ENCODE measurements at regions not wholly inside any gene's neighbourhood (a gene's known extent, or its start where the extent isn't known, plus 50 kb on each side); places are given as distances from the start of the nearest gene placed in this dataset.

- Mint-ChIP-seq H3K9me3 (ENCODE audit: unreplicated experiment) (peaks cover 21% of the 10 kb centered on the region), H3K36me3 (ENCODE audit: insufficient read depth, unreplicated experiment) (no peaks in the 10 kb centered on the region), H3K4me1 (ENCODE audit: insufficient read depth, unreplicated experiment) (no peaks in the 10 kb centered on the region), H3K4me3 (ENCODE audit: unreplicated experiment) (no peak overlapping the region), H3K27me3 (ENCODE audit: insufficient read depth, unreplicated experiment) (no peaks in the 10 kb centered on the region), H3K27ac (ENCODE audit: low read depth, unreplicated experiment) (no peak overlapping the region)
- intact Hi-C loops (cut with micrococcal nuclease): no loop called here
- CTCF ChIA-PET: interaction anchor here (0.6 to 0.9 kb wide), 3 partner anchors 10 to 454 kb away, joined by 3 to 4 read pairs (median 3); no protein-coding TSS in a partner anchor
- BruUV-seq (replicated peaks): no TSS peak
- DNase-seq (ENCODE audit: unreplicated experiment): no peak
- TF ChIP-seq CTCF (IDR thresholded peaks at IDR 0.05; ENCODE audit: unreplicated experiment): no peak
- POLR2A ChIA-PET: no interaction called here
These were observed 512.2 kb upstream of the GRIA1 start for GRCh38 chr5:152978141-152978835.

- Mint-ChIP-seq H3K27me3 (ENCODE audit: insufficient read depth, unreplicated experiment) (no peaks in the 10 kb centered on the region), H3K4me3 (ENCODE audit: unreplicated experiment) (no peak overlapping the region), H3K36me3 (ENCODE audit: insufficient read depth, unreplicated experiment) (no peaks in the 10 kb centered on the region), H3K4me1 (ENCODE audit: insufficient read depth, unreplicated experiment) (peaks cover 8% of the 10 kb centered on the region), H3K9me3 (ENCODE audit: unreplicated experiment) (no peaks in the 10 kb centered on the region), H3K27ac (ENCODE audit: low read depth, unreplicated experiment) (no peak overlapping the region)
- no peak for DNase-seq (ENCODE audit: unreplicated experiment)
- intact Hi-C loops (cut with micrococcal nuclease): no loop called here
- ChIA-PET POLR2A (no interaction called here), CTCF (interaction anchor here (0.6 to 1.4 kb wide), 3 partner anchors 108 to 979 kb away, joined by 3 to 4 read pairs (median 4); no protein-coding TSS in a partner anchor)
- no TSS peak for BruUV-seq (replicated peaks)
- no peak for TF ChIP-seq CTCF (IDR thresholded peaks at IDR 0.05; ENCODE audit: unreplicated experiment)
These were observed 503.3 kb upstream of the GRIA1 start for GRCh38 chr5:152987131-152987530.

- intact Hi-C loops (cut with micrococcal nuclease): no loop called here
- H3K9me3 Mint-ChIP-seq (ENCODE audit: unreplicated experiment): no peaks in the 10 kb centered on the region
- H3K4me1 Mint-ChIP-seq (ENCODE audit: insufficient read depth, unreplicated experiment): peaks cover 18% of the 10 kb centered on the region
- H3K4me3 Mint-ChIP-seq (ENCODE audit: unreplicated experiment): no peak overlapping the region
- ChIA-PET POLR2A (interaction anchor here (0.7 to 1.0 kb wide), 2 partner anchors 58 to 63 kb away, joined by 3 to 6 read pairs; no protein-coding TSS in a partner anchor), CTCF (interaction anchor here (0.7 to 1.2 kb wide), 6 partner anchors 12 to 962 kb away, joined by 3 to 5 read pairs (median 3); no protein-coding TSS in a partner anchor)
- no peak overlapping the region for H3K27ac Mint-ChIP-seq (ENCODE audit: low read depth, unreplicated experiment)
- TF ChIP-seq CTCF (IDR thresholded peaks at IDR 0.05; ENCODE audit: unreplicated experiment): no peak
- no peaks in the 10 kb centered on the region for H3K27me3 Mint-ChIP-seq (ENCODE audit: insufficient read depth, unreplicated experiment)
- no TSS peak for BruUV-seq (replicated peaks)
- DNase-seq (ENCODE audit: unreplicated experiment): no peak
- no peaks in the 10 kb centered on the region for H3K36me3 Mint-ChIP-seq (ENCODE audit: insufficient read depth, unreplicated experiment)
These were observed 500.3 kb upstream of the GRIA1 start for GRCh38 chr5:152990217-152990616.

- BruUV-seq (replicated peaks): no TSS peak
- no peaks in the 10 kb centered on the region for H3K36me3 Mint-ChIP-seq (ENCODE audit: insufficient read depth, unreplicated experiment)
- ChIA-PET CTCF (interaction anchor here (0.7 to 1.2 kb wide), 6 partner anchors 13 to 961 kb away, joined by 3 to 5 read pairs (median 3); no protein-coding TSS in a partner anchor), POLR2A (interaction anchor here (0.6 to 1.0 kb wide), 3 partner anchors 58 to 603 kb away, joined by 3 to 6 read pairs (median 5); no protein-coding TSS in a partner anchor)
- H3K4me1 Mint-ChIP-seq (ENCODE audit: insufficient read depth, unreplicated experiment): peaks cover 18% of the 10 kb centered on the region
- intact Hi-C loops (cut with micrococcal nuclease): no loop called here
- H3K27me3 Mint-ChIP-seq (ENCODE audit: insufficient read depth, unreplicated experiment): no peaks in the 10 kb centered on the region
- no peak overlapping the region for H3K27ac Mint-ChIP-seq (ENCODE audit: low read depth, unreplicated experiment)
- TF ChIP-seq CTCF (IDR thresholded peaks at IDR 0.05; ENCODE audit: unreplicated experiment): no peak
- no peak overlapping the region for H3K4me3 Mint-ChIP-seq (ENCODE audit: unreplicated experiment)
- peak; percentile 21 for DNase-seq (ENCODE audit: unreplicated experiment)
- no peaks in the 10 kb centered on the region for H3K9me3 Mint-ChIP-seq (ENCODE audit: unreplicated experiment)
These were observed 499.8 kb upstream of the GRIA1 start for GRCh38 chr5:152990649-152991048.
